NCI-H2107 treated with DMSO at 0.1 percent for 48 hours (cell line): ENCODE measurements at regions not wholly inside any gene's neighbourhood (a gene's known extent, or its start where the extent isn't known, plus 50 kb on each side); places are given as distances from the start of the nearest gene placed in this dataset.
"Not testable (repeated sequence)": the region's sequence is repeated elsewhere in the genome, so short reads cannot be mapped to it uniquely, and the experiment has no call there.

Experiments
- DNase-seq: peaks from one replicate; lab custom pipeline; 2025; ENCODE audit not compliant: unreplicated experiment; lab: John Stamatoyannopoulos, UW

DNA sequence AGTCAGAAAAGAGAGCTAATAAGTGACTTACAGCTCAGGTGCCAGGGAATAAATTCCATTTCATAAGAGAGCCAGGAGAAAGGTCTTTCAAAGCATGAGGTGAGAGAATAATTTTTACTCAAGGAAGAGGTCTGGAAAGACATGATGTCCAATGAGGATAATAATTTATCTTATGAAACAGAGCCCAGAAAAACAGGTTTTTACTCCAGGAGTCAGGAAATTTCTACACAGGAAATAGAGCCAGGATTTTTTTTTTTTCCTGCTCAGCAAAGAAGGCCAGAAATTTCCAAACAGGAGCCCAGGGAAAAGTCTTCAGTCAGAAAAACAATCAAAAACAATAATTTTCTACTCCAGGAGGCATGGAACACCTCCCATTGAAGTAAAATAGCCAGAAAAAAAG, 1185.7 kb upstream of the TSPY4 start:
- no peak for DNase-seq

- no peak for DNase-seq
These were observed 1208.7 kb upstream of the TSPY4 start for GRCh38 chrY:8128578-8128977.

- no peak for DNase-seq
These were observed 1211.2 kb upstream of the TSPY4 start for GRCh38 chrY:8125907-8126571.

- DNase-seq, result no peak
These were observed 1210.3 kb upstream of the AMELY start for GRCh38 chrY:8121825-8122224.

GRCh38 chrY:8094429-8094828, 1182.9 kb upstream of the AMELY start:
- DNase-seq, result no peak

DNA sequence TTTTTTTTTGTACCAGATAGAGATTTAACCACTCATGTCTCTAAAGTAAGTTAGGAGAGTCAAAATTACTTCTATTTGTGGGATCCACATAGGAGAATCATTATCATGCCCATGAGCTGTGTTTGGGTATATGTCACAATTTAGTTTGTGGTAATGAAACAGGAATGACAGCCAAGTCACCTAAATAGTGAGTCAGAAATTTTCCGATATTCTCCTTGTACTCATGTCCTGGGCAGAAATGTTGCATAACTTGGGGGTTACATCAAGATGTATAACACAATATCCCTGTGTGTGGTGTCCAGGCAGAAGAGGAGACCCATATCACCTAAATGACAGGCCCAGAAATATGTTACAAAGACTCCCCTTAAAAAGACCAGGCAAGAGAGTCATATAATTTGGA, 1181.4 kb upstream of the AMELY start:
- DNase-seq, result no peak

DNA sequence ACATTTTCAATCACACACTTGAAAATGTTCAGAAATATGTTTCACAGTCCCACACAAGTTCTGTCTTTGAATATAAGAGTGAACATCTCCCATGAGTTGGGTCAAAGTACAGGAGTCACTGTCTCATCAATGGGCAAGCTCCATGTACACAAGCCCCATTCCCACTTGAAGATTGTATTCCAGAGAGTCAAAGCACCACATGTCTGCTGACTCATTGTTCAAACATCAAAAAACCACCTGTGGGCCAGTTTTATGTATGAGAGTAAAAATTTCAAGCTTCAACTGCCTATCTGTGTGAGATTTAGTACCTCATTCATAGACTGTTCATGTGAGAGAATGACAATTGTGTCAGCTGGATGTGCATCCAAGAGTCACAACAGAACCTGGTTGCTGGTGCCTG, 1174.4 kb upstream of the AMELY start:
- no peak for DNase-seq

DNA sequence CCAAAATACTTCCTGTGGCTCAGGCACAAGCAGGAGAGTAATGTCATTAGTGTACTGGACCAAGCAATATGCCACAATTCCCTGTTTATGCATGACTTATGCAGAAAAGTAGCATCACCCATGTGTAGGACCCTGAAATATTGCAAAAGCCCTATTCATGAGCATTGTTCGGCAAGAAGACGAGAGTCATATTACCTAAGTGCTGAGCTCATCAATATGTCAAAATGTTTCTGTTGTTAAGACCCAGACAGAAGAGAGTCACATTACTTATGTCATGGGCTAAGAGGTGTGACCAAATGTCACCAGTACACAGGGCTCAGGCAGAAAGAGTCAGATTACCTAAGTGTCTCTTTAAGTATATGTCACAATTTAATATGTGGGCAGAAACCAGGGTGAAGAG, 1172.6 kb upstream of the AMELY start:
- no peak for DNase-seq

GRCh38 chrY:8081151-8081550, 1169.6 kb upstream of the AMELY start:
- no peak for DNase-seq

DNA sequence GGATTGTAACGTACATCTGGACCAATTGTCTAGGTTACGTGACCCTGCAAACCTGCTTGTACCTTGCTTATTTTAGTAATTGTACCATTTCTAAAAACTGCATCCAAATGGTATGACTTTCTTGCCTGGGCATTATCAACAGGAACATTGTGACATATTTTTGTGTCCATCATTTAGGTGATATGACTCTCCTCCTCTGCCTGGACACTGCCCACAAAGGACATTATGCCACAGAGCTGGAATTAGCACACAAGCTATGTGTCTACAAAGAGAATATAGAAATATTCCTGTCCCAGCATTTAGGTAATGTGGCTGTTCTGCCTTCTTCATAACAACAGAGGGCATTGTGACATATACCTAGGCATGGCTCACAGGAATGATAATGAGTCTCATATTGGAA, 1153.7 kb upstream of the AMELY start:
- DNase-seq, result no peak

- no peak for DNase-seq
These were observed 1152.9 kb upstream of the AMELY start for GRCh38 chrY:8064500-8064899.

DNA sequence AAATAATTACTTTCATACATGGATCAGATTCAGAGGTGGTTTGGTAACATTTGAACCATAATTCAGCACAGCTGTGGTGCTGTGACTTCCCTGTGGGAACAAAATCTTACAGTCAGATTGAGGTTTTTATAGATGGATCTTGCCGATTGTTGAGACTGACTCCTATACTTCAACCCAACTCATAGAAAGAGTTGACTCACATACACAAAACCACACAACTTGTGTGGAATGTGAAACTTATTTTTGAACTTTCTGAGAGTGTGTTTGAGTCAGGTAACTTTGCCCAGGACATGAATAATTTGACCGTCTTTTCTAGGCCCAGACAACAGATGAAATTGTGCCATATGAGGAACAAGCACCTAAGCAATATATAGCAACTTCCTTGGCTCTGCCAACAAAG, 1152.4 kb upstream of the AMELY start:
- DNase-seq, result no peak

DNA sequence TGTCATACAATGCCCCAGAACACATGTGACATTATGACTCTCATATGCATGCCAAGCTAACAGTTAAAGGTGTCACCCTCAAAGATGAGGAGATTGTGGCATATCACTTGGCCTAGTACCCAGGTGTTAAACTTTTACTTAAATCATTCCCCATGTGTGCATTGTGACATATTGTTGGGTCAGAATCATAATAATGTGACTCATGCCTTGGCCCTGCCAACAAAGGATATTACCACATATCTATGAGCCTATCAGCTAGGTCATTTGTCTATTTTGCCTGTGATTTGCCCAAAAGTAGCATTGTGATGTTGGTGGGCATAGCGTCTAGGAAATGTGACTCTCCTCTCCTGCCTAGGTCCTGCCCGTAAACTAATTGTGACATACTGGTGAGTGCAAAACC, 1147.1 kb upstream of the AMELY start:
- no peak for DNase-seq

- no peak for DNase-seq
These were observed 1139.8 kb upstream of the AMELY start for GRCh38 chrY:8051340-8051739.

- no peak for DNase-seq
These were observed 1129.7 kb upstream of the AMELY start for GRCh38 chrY:8041238-8041637.

GRCh38 chrY:8036563-8036962, 1125.0 kb upstream of the AMELY start:
- no peak for DNase-seq

DNA sequence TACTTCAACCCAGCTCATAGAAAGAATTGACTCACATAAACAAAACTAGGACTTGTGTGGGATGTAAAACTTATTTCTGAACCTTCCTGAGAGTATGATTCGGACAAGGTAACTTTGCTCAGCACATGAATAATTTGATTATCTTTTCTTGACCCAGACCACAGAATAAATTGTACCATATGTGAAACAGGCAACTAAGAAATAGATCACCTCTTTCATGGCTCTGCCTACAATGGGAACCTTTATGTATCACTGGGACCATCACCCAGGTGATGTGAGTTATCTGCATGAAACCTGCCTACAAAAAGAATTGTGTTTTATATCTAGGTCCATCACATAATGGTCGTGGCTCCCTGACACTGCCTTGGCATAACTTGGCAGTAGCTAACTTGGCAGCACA, 1124.1 kb upstream of the AMELY start:
- no peak for DNase-seq

DNA sequence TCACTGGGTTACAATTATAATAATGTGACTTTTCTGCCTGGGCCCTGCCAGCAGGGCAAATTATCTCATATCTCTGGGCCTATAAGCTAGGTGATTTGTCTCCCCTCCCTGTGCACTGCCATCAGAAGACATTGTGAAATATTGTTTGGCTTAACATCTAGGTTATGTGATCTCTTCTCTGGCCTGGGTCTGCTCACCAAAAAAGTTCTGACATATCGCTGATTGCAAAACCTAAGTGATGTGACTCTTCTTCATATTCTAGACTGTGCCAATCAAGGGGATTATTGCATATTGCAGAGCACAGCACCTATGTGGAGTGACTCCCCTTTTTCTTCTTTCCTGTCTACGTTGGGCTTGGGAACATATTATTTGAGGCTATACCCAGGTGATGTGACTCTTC, 1123.1 kb upstream of the AMELY start:
- no peak for DNase-seq

GRCh38 chrY:8033200-8033599, 1121.6 kb upstream of the AMELY start:
- DNase-seq, result no peak

DNA sequence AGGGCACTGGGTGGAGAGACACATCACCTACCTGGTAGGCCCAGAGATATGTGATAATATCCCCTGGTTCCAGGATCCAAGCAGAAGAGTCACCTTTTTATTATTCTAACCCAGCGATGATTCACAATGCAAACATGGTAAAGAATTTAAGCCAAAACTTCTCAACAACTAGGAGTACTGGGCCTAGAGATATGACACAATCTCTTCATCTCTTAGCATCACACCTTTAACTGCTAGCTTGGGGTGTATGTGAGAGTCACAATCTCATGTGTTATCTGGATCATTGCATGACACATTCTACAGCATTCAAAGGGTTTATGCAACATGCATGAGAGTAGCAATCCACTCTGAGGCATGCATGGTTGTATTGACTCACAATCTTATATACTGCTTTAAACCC, 1109.0 kb upstream of the AMELY start:
- no peak for DNase-seq

DNA sequence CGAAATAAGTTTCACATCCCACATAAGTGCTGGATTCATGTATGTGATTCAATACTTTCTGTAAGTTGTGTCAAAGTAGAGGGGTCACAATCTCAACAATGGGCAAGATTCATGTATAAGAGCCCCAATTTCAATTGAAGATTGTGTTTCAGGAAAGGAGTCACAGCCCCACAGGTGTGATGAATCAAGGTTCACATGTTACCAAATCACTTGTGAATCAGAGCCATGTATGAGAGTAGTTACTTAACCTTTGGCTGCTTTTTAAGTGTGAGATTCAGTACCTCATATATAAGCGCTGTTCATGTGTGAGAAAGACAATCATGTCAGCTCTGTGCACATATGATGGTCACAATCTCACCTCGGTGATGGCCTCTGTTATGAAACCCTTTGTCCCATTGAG, 1100.0 kb upstream of the AMELY start:
- no peak for DNase-seq

DNA sequence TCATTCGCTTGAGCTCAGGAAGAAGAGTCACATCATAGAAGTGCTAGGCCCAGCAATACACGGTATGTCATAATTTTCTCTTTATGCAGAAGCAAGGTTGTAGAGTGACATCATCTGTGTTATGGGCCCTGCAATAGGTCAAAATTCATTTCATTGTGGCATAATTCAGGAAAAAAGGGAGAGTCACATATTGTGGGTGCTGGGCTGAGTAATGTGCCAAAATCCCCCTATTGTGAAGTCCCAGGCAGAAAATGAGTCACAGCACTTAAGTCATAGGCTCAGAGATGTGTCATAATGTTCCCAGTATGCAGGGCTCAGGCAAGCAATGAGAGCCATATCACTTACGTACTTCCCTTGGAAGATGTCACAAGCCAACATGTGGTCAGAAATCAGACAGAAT, 1092.6 kb upstream of the AMELY start:
- no peak for DNase-seq

- DNase-seq, result no peak
These were observed 1085.2 kb upstream of the AMELY start for GRCh38 chrY:7996726-7997125.

DNA sequence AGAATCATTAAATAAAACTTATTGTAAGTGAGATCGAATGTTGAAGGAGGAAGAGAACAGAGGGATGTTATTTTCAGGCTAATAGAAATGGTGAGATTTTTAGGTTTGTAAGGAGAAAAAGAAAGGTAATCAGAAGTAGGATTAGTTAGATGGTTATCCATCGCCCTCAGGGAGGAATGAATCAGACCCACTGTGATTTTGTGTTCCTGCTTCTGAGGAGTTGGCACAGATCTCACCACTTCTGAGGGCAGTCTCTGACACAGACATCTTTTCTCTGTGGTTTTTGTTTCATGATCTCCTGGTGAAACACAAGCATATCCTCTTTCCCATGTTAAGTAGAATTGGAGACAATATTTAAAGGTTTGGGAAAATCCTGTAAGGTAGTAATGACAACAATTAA, 1083.2 kb upstream of the AMELY start:
- not testable (repeated sequence) for DNase-seq
